WERI-Rb-1 (cell line): ENCODE measurements at regions not wholly inside any gene's neighbourhood (a gene's known extent, or its start where the extent isn't known, plus 50 kb on each side); places are given as distances from the start of the nearest gene placed in this dataset.

ENCODE experiments used
- DNase-seq: peaks from one replicate; pipeline ENCODE4 v3.0.0-alpha.2; 2020
- H3K27ac ChIP-seq: fragments of 250-450 bp; sonication (Bioruptor Pico); 2 replicates; pipeline ENCODE4 v1.5.1; 2020; ENCODE audit warnings: mild to moderate bottlenecking, moderate library complexity
- H3K27me3 ChIP-seq: fragments of 250-450 bp; sonication (Bioruptor Pico); 2 replicates; pipeline ENCODE4 v1.5.1; 2021; ENCODE audit warnings: mild to moderate bottlenecking, low read depth, moderate library complexity; ENCODE audit not compliant: insufficient read depth, severe bottlenecking
- H3K36me3 ChIP-seq: fragments of 250-450 bp; sonication (Bioruptor Pico); 2 replicates; pipeline ENCODE4 v1.5.1; 2020; ENCODE audit warnings: mild to moderate bottlenecking, moderate library complexity
- H3K4me3 ChIP-seq: 2 replicates; pipeline ENCODE4 v1.5.1; 2011; ENCODE audit warnings: low read depth, mild to moderate bottlenecking, control low read depth, low read length
- H3K9me3 ChIP-seq: fragments of 250-450 bp; sonication (Bioruptor Pico); 2 replicates; pipeline ENCODE4 v1.5.1; 2021; ENCODE audit warnings: mild to moderate bottlenecking, moderate library complexity; ENCODE audit not compliant: severe bottlenecking
- CTCF ChIP-seq: IDR thresholded peaks from 2 replicates; pipeline ENCODE4 v1.5.1; 2011; ENCODE audit warnings: low read depth, mild to moderate bottlenecking, control low read depth, inconsistent platforms, low read length

GRCh38 chr1:117794073-117794472, 135.3 kb downstream of the GDAP2 start:
- H3K27me3 ChIP-seq = no peaks in the 10 kb centered on the region
- no peak overlapping the region for H3K27ac ChIP-seq
- no peak for TF ChIP-seq CTCF
- no peak overlapping the region for H3K4me3 ChIP-seq
- H3K36me3 ChIP-seq = no peaks in the 10 kb centered on the region
- no peak for DNase-seq
- H3K9me3 ChIP-seq = no peaks in the 10 kb centered on the region

- no peak for DNase-seq
- TF ChIP-seq CTCF = no peak
Measured at GRCh38 chr1:117795190-117795589, 134.2 kb downstream of the GDAP2 start.

GRCh38 chr1:117795792-117796191, 133.6 kb downstream of the GDAP2 start:
- no peak for DNase-seq
- Histone ChIP-seq H3K27ac (no peak overlapping the region), H3K4me3 (no peak overlapping the region), H3K9me3 (no peaks in the 10 kb centered on the region), H3K36me3 (no peaks in the 10 kb centered on the region), H3K27me3 (no peaks in the 10 kb centered on the region)
- TF ChIP-seq CTCF = no peak

More at GRCh38 chr1:117795190-117795589, 134.2 kb downstream of the GDAP2 start:
- Histone ChIP-seq H3K4me3 (no peak overlapping the region), H3K27ac (no peak overlapping the region), H3K27me3 (no peaks in the 10 kb centered on the region), H3K36me3 (no peaks in the 10 kb centered on the region), H3K9me3 (no peaks in the 10 kb centered on the region)

- DNase-seq = no peak
Measured at GRCh38 chr1:117796226-117796625, 133.2 kb downstream of the GDAP2 start.

GRCh38 chr1:117798550-117798949, 130.9 kb downstream of the GDAP2 start:
- no peak overlapping the region for H3K4me3 ChIP-seq
- no peak for TF ChIP-seq CTCF
- DNase-seq = no peak
- no peaks in the 10 kb centered on the region for H3K9me3 ChIP-seq
- no peak overlapping the region for H3K27ac ChIP-seq
- H3K27me3 ChIP-seq = no peaks in the 10 kb centered on the region
- no peaks in the 10 kb centered on the region for H3K36me3 ChIP-seq

More at GRCh38 chr1:117796226-117796625, 133.2 kb downstream of the GDAP2 start:
- Histone ChIP-seq H3K36me3 (no peaks in the 10 kb centered on the region), H3K4me3 (no peak overlapping the region), H3K27ac (no peak overlapping the region), H3K9me3 (no peaks in the 10 kb centered on the region), H3K27me3 (no peaks in the 10 kb centered on the region)
- no peak for TF ChIP-seq CTCF

- DNase-seq = no peak
- Histone ChIP-seq H3K27me3 (no peaks in the 10 kb centered on the region), H3K9me3 (no peaks in the 10 kb centered on the region), H3K4me3 (no peak overlapping the region), H3K36me3 (no peaks in the 10 kb centered on the region), H3K27ac (no peak overlapping the region)
- TF ChIP-seq CTCF = no peak
Measured at GRCh38 chr1:117802531-117803257, 126.7 kb downstream of the GDAP2 start.
